SU-DHL-6 (cell line): ENCODE measurements at regions not wholly inside any gene's neighbourhood (a gene's known extent, or its start where the extent isn't known, plus 50 kb on each side); places are given as distances from the start of the nearest gene placed in this dataset.

ENCODE experiments used
- H2AFZ ChIP-seq: fragments of 200-600 bp; sonication (generic); 2 replicates; pipeline ENCODE4 v1.6.1; 2014; ENCODE audit warnings: low read depth, mild to moderate bottlenecking, moderate library complexity, mixed read lengths, antibody characterized with exemption, low read length; ENCODE audit not compliant: severe bottlenecking
- H3F3A ChIP-seq: fragments of 200-600 bp; shearing (Covaris generic); 2 replicates; pipeline ENCODE4 v1.6.0; 2016; ENCODE audit warnings: antibody characterized with exemption, mild to moderate bottlenecking; ENCODE audit not compliant: insufficient read depth
- H3K27ac ChIP-seq: fragments of 200-600 bp; sonication (generic); 2 replicates; pipeline ENCODE4 v1.5.1; 2016; ENCODE audit warnings: low read depth, mild to moderate bottlenecking, low read length, moderate library complexity, mixed read lengths
- H3K27me3 ChIP-seq: fragments of 200-600 bp; sonication (generic), shearing (Covaris generic); 2 replicates; pipeline ENCODE4 v1.6.0; 2014; ENCODE audit warnings: mild to moderate bottlenecking, low read length
- H3K36me3 ChIP-seq: fragments of 200-600 bp; sonication (generic); 2 replicates; pipeline ENCODE4 v1.6.1; 2014; ENCODE audit warnings: mild to moderate bottlenecking, low read length, mixed read lengths
- H3K4me2 ChIP-seq: fragments of 300-600, 200-600 bp; shearing (Covaris generic), sonication (generic); 2 replicates; pipeline ENCODE4 v1.6.0; 2014; ENCODE audit warnings: low read length, low read depth, mild to moderate bottlenecking; ENCODE audit not compliant: poor library complexity, severe bottlenecking
- H3K4me3 ChIP-seq: fragments of 200-600 bp; sonication (generic); 2 replicates; pipeline ENCODE4 v1.5.1; 2014; ENCODE audit warnings: antibody characterized with exemption, low read length, mild to moderate bottlenecking, mixed read lengths; ENCODE audit not compliant: insufficient read depth, poor library complexity, severe bottlenecking
- H3K79me2 ChIP-seq: fragments of 200-600 bp; sonication (generic); 2 replicates; pipeline ENCODE4 v1.6.1; 2014; ENCODE audit warnings: mild to moderate bottlenecking, low read length, moderate library complexity; ENCODE audit not compliant: insufficient read depth
- H3K9ac ChIP-seq: fragments of 200-600 bp; sonication (generic); 2 replicates; pipeline ENCODE4 v1.7.0; 2014; ENCODE audit warnings: mild to moderate bottlenecking, low read length
- H3K9me2 ChIP-seq: fragments of 200-600 bp; sonication (generic); replicated peaks from 2 replicates; pipeline ENCODE4 v1.6.1; 2014; ENCODE audit warnings: low read length; ENCODE audit not compliant: insufficient read depth
- H3K9me3 ChIP-seq: fragments of 200-600 bp; sonication (generic); 2 replicates; pipeline ENCODE4 v1.6.1; 2014; ENCODE audit warnings: low read length, mixed read lengths; ENCODE audit not compliant: insufficient read depth
- H4K20me1 ChIP-seq: fragments of 200-600 bp; sonication (generic); 2 replicates; pipeline ENCODE4 v1.6.1; 2014; ENCODE audit warnings: low read depth, mild to moderate bottlenecking, antibody characterized with exemption, low read length, moderate library complexity, mixed read lengths
- EZH2phosphoT487 ChIP-seq: fragments of 200-600 bp; sonication (generic), shearing (Covaris generic); conservative IDR thresholded peaks from 2 replicates; pipeline ENCODE4 v1.6.1; 2018; ENCODE audit warnings: mild to moderate bottlenecking, antibody characterized with exemption, low read length, moderate library complexity, mixed read lengths
- TF ChIP-seq, protein P1 (sequence below): fragments of 200-600 bp; sonication (generic); IDR thresholded peaks from one replicate; pipeline ENCODE4 v1.5.1; 2017; ENCODE audit warnings: antibody characterized with exemption, mild to moderate bottlenecking, low read length, moderate library complexity; ENCODE audit not compliant: insufficient read depth, poor library complexity, severe bottlenecking

- Histone ChIP-seq H3K27ac (no peak overlapping the region), H3K9me3 (no peaks in the 10 kb centered on the region), H2AFZ (no peak overlapping the region), H3F3A (no peaks in the 10 kb centered on the region), H3K4me3 (no peak overlapping the region), H3K79me2 (no peaks in the 10 kb centered on the region), H4K20me1 (0 out of 2 replicates have a peak, but pooled peaks cover 4% of the 10 kb centered on the region), H3K9me2 (no peaks in the 10 kb centered on the region), H3K27me3 (no peaks in the 10 kb centered on the region), H3K4me2 (no peak overlapping the region), H3K36me3 (no peaks in the 10 kb centered on the region), H3K9ac (no peak overlapping the region)
- TF ChIP-seq, protein P1, sequence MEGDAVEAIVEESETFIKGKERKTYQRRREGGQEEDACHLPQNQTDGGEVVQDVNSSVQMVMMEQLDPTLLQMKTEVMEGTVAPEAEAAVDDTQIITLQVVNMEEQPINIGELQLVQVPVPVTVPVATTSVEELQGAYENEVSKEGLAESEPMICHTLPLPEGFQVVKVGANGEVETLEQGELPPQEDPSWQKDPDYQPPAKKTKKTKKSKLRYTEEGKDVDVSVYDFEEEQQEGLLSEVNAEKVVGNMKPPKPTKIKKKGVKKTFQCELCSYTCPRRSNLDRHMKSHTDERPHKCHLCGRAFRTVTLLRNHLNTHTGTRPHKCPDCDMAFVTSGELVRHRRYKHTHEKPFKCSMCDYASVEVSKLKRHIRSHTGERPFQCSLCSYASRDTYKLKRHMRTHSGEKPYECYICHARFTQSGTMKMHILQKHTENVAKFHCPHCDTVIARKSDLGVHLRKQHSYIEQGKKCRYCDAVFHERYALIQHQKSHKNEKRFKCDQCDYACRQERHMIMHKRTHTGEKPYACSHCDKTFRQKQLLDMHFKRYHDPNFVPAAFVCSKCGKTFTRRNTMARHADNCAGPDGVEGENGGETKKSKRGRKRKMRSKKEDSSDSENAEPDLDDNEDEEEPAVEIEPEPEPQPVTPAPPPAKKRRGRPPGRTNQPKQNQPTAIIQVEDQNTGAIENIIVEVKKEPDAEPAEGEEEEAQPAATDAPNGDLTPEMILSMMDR, result no peak
- TF ChIP-seq EZH2phosphoT487, result no peak
Observed at GRCh38 chr7:94270772-94271171, 123.9 kb upstream of the COL1A2 start.

- no peaks in the 10 kb centered on the region for H3K9me3 ChIP-seq
- no peaks in the 10 kb centered on the region for H4K20me1 ChIP-seq
- no peaks in the 10 kb centered on the region for H3K79me2 ChIP-seq
- H3K4me2 ChIP-seq, result no peak overlapping the region
- H3K9me2 ChIP-seq, result no peaks in the 10 kb centered on the region
- no peak overlapping the region for H3K4me3 ChIP-seq
- H3K9ac ChIP-seq, result no peak overlapping the region
- H3F3A ChIP-seq, result no peaks in the 10 kb centered on the region
- H2AFZ ChIP-seq, result no peak overlapping the region
- no peaks in the 10 kb centered on the region for H3K36me3 ChIP-seq
- no peak overlapping the region for H3K27ac ChIP-seq
- no peak for TF ChIP-seq EZH2phosphoT487
- TF ChIP-seq, protein P1, result no peak
- H3K27me3 ChIP-seq, result no peaks in the 10 kb centered on the region
Observed at GRCh38 chr7:94272821-94273583, 121.7 kb upstream of the COL1A2 start.

DNA sequence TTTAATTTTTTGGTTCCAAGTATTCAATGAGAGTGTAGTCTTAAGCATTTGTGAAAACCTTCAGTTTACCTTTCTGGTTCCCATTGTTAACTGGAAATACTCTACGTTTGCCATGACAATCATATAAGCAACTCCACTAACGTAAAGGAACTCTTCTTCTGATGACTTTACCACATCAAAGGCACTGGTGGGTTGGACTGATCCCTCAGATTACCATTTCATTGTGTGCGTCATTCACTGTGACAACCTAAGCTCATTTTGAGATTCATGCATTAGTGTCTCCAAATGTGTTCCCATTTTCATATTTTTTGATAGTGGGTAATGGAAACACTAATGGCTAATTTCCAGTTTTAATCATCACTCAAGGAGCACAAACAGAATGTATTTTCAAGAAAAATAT, 119.9 kb upstream of the COL1A2 start:
- H3K9me2 ChIP-seq, result no peaks in the 10 kb centered on the region
- H3K4me2 ChIP-seq, result no peak overlapping the region
- no peak overlapping the region for H3K27ac ChIP-seq
- H2AFZ ChIP-seq, result no peak overlapping the region
- H4K20me1 ChIP-seq, result no peaks in the 10 kb centered on the region
- H3F3A ChIP-seq, result no peaks in the 10 kb centered on the region
- no peaks in the 10 kb centered on the region for H3K79me2 ChIP-seq
- no peaks in the 10 kb centered on the region for H3K9me3 ChIP-seq
- no peaks in the 10 kb centered on the region for H3K27me3 ChIP-seq
- TF ChIP-seq, protein P1, result no peak
- TF ChIP-seq EZH2phosphoT487, result no peak
- H3K4me3 ChIP-seq, result no peak overlapping the region
- H3K9ac ChIP-seq, result no peak overlapping the region
- no peaks in the 10 kb centered on the region for H3K36me3 ChIP-seq
